HepG2 (cell line): ENCODE measurements at regions not wholly inside any gene's neighbourhood (a gene's known extent, or its start where the extent isn't known, plus 50 kb on each side); places are given as distances from the start of the nearest gene placed in this dataset.

Experiments used
- CEBPG ChIP-seq: IDR thresholded peaks from 2 replicates; pipeline ENCODE4 v1.6.1; 2016
- ELF3 ChIP-seq: IDR thresholded peaks from 2 replicates; pipeline ENCODE4 v1.6.1; 2016; ENCODE audit warnings: missing genetic modification reagents, missing compliant biosample characterization
- FOXM1 ChIP-seq: sonication (generic); formaldehyde crosslinking; IDR thresholded peaks from 2 replicates; pipeline ENCODE4 v1.5.0; 2020; ENCODE audit warnings: missing genetic modification reagents
- KIAA2018 ChIP-seq: sonication (generic); formaldehyde crosslinking; IDR thresholded peaks from 2 replicates; pipeline ENCODE4 v1.5.0; 2020; ENCODE audit warnings: mild to moderate bottlenecking, missing genetic modification reagents, borderline replicate concordance
- PAXIP1 ChIP-seq: sonication (generic); formaldehyde crosslinking; conservative IDR thresholded peaks from 2 replicates; pipeline ENCODE4 v1.4.0; 2020; ENCODE audit warnings: mild to moderate bottlenecking, missing genetic modification reagents, moderate library complexity
- RCOR2 ChIP-seq: IDR thresholded peaks from 2 replicates; pipeline ENCODE4 v1.6.1; 2016; ENCODE audit warnings: missing biosample characterization, missing genetic modification reagents
- SOX5 ChIP-seq: IDR thresholded peaks from 2 replicates; pipeline ENCODE4 v1.6.1; 2016; ENCODE audit warnings: borderline replicate concordance
- TCF7L2 ChIP-seq: IDR thresholded peaks from 2 replicates; pipeline ENCODE4 v1.6.1; 2011; ENCODE audit warnings: mild to moderate bottlenecking, low read depth, low read length, moderate library complexity
- THAP11 ChIP-seq: IDR thresholded peaks from 2 replicates; pipeline ENCODE4 v1.6.1; 2016; ENCODE audit warnings: missing biosample characterization, missing genetic modification reagents
- ZBTB7B ChIP-seq: sonication (generic); formaldehyde crosslinking; IDR thresholded peaks from 2 replicates; pipeline ENCODE4 v1.4.0; 2020; ENCODE audit warnings: missing genetic modification reagents
- ZKSCAN1 ChIP-seq: fragments of 150-350 bp; IDR thresholded peaks from 2 replicates; pipeline ENCODE4 v1.6.1; 2014; ENCODE audit warnings: low read length
- ZNF232 ChIP-seq: sonication (generic); formaldehyde crosslinking; IDR thresholded peaks from 2 replicates; pipeline ENCODE4 v1.4.0; 2020; ENCODE audit warnings: missing genetic modification reagents, borderline replicate concordance
- ZNF362 ChIP-seq: sonication (generic); formaldehyde crosslinking; IDR thresholded peaks from 2 replicates; pipeline ENCODE4 v1.4.0; 2020; ENCODE audit warnings: missing genetic modification reagents, mild to moderate bottlenecking, borderline replicate concordance
- ZNF672 ChIP-seq: sonication (generic); formaldehyde crosslinking; IDR thresholded peaks from 2 replicates; pipeline ENCODE4 v1.8.1; 2022; ENCODE audit warnings: missing genetic modification reagents
- ZNF777 ChIP-seq: sonication (generic); formaldehyde crosslinking; IDR thresholded peaks from 2 replicates; pipeline ENCODE4 v1.4.0; 2020; ENCODE audit warnings: missing genetic modification reagents
- ZNF878 ChIP-seq: sonication (generic); formaldehyde crosslinking; IDR thresholded peaks from 2 replicates; pipeline ENCODE4 v1.8.1; 2023; ENCODE audit warnings: mild to moderate bottlenecking, missing genetic modification reagents, moderate library complexity
- TF ChIP-seq, protein P1 (sequence below): sonication (generic); formaldehyde crosslinking; IDR thresholded peaks from 2 replicates; pipeline ENCODE4 v1.4.0; 2020; ENCODE audit warnings: mild to moderate bottlenecking, missing genetic modification reagents

DNA sequence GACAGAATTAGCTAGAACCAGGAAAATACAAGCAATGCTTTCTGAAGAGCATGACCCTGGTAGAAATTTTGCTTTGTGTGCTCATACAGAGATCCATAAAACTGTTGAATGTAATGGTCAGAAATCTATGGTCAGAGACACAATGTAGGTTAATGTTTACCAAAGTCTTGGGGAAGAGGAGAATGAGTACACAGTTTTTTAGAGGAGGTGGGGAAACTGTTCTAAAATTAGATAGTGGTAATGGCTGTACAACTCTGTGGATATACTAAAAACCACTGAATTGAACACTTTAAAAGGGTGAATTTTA, 109.5 kb upstream of the ARHGAP5 start (continued):
- TF ChIP-seq PAXIP1 (CRISPR knock-in tag) (peak; percentile 56; the same call in 1 of the 2 replicates), ZNF672 (no peak), ZNF777 (CRISPR knock-in tag) (no peak), THAP11 (CRISPR knock-in tag) (peak; percentile 14; the same call in 1 of the 2 replicates), KIAA2018 (CRISPR knock-in tag) (no peak), SOX5 (CRISPR knock-in tag) (0 out of 2 replicates have a peak, but pooled peaks have one; percentile 7), ZNF362 (CRISPR knock-in tag) (peak; percentile 36; the same call in 1 of the 2 replicates), RCOR2 (CRISPR knock-in tag) (peak; percentile 45; the same call in 1 of the 2 replicates), ZBTB7B (CRISPR knock-in tag) (no peak), ELF3 (peak; percentile 37; the same call in 1 of the 2 replicates), CEBPG (CRISPR knock-in tag) (no peak), TCF7L2 (no peak), ZNF232 (CRISPR knock-in tag) (0 out of 2 replicates have a peak, but pooled peaks have one; percentile 49), ZKSCAN1 (no peak), ZNF878 (CRISPR knock-in tag) (0 out of 2 replicates have a peak, but pooled peaks have one; percentile 30), FOXM1 (CRISPR knock-in tag) (no peak)
- TF ChIP-seq, protein P1, sequence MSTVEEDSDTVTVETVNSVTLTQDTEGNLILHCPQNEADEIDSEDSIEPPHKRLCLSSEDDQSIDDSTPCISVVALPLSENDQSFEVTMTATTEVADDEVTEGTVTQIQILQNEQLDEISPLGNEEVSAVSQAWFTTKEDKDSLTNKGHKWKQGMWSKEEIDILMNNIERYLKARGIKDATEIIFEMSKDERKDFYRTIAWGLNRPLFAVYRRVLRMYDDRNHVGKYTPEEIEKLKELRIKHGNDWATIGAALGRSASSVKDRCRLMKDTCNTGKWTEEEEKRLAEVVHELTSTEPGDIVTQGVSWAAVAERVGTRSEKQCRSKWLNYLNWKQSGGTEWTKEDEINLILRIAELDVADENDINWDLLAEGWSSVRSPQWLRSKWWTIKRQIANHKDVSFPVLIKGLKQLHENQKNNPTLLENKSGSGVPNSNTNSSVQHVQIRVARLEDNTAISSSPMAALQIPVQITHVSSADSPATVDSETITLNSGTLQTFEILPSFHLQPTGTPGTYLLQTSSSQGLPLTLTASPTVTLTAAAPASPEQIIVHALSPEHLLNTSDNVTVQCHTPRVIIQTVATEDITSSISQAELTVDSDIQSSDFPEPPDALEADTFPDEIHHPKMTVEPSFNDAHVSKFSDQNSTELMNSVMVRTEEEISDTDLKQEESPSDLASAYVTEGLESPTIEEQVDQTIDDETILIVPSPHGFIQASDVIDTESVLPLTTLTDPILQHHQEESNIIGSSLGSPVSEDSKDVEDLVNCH (CRISPR knock-in tag), result no peak
